Stimulated activated CD8-positive, alpha-beta memory T cell treated with anti-CD3 and anti-CD28 coated beads, Interleukin-12 subunit alpha, Interleukin-12 subunit beta, amount 100 ng/mL, for 24 hours (primary cell): ENCODE measurements at regions not wholly inside any gene's neighbourhood (a gene's known extent, or its start where the extent isn't known, plus 50 kb on each side); places are given as distances from the start of the nearest gene placed in this dataset.

ENCODE experiments used
- DNase-seq: peaks from one replicate; pipeline ENCODE4 v3.0.0-alpha.2; 2020; ENCODE audit errors: extremely low read depth

GRCh38 chr13:58190577-58190976 lies 559.0 kb downstream of the PCDH17 start:
- DNase-seq: no peak

- DNase-seq: no peak
Observed at GRCh38 chr13:58191754-58192153, 560.2 kb downstream of the PCDH17 start.

DNA sequence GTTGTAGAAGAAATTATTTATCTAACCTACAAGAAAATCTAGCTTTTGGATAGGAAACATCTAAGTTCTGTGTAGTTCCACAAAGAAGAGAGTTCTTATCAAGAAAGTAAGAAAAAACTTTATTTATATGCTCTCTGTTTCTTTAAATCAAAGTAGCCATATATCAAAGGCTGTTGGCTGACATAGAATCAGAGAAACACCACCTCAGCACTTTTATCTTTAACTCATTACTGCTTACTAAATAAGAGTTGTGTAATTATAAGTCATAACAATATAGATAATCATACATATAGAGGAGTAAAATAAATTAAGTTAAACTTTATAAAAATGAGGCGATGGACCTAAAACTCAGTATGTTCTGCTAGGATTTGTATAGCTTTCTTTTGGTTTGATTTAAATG lies 570.6 kb downstream of the PCDH17 start:
- no peak for DNase-seq

DNA sequence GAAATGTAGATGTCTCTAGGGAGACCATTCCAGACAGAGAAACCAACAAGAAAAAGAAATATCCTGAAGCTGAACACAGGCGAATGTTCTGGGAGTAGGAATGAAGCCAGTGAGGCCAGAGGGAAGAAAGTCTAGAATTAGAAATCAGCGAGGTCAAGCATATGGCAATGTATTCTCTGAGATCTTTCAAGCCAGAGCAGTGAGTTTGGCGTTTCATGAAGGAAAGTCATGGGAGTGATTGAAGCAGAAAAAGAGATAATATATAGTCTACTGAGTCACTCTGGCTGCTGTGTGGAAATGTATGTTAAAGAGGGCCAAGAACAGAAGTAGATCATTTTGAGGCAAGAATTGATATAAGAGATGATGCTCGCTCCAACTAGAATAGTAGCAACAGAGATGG lies 576.0 kb downstream of the PCDH17 start:
- no peak for DNase-seq

- no peak for DNase-seq
Observed at GRCh38 chr13:58235454-58235853, 603.9 kb downstream of the PCDH17 start.

- no peak for DNase-seq
Observed at GRCh38 chr13:58238972-58239773, 607.6 kb downstream of the PCDH17 start.

GRCh38 chr13:58239774-58240268 lies 608.3 kb downstream of the PCDH17 start:
- DNase-seq: no peak

GRCh38 chr13:58247080-58247479 lies 615.5 kb downstream of the PCDH17 start:
- DNase-seq: no peak

DNA sequence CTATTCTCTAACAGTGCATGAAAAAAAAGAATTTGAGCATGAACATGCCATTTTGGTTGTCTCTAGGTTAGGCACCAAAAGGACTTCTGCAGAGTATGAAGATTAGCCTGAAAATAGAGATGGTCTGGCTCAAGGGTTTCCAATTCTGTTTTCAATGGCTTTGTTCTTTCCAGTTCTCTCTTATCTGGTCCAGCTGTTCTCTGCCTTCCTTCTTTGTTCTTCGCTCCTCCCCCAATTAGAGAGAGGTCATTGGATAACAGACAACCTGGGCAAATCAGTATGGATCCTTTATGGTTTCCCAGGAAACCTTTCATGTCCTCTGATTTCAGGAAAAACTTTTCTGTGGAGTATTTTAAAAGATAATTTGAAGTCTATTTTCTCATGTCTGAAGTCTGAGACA lies 623.4 kb downstream of the PCDH17 start:
- no peak for DNase-seq

- no peak for DNase-seq
Observed at GRCh38 chr13:58266271-58266670, 634.7 kb downstream of the PCDH17 start.

GRCh38 chr13:58298556-58299135 lies 667.1 kb downstream of the PCDH17 start:
- no peak for DNase-seq

DNA sequence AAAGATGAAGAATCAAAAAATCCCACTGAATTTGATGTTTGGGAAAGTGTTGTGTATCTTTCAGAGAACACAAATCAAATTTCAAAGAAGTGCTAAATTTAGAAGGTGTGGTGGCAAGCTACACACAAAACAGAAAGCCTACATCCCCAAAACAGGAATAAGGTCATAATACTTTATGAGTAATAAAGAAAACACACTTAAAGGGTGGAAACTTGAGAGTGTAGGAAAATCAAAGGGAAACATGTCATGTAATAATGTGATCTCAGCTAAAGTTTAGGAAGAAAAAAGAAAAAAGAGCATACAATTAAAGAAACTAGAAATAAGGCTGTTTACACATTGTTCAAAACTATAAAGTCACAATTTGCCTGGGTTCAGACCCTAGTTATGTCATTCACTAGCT lies 668.7 kb downstream of the PCDH17 start:
- no peak for DNase-seq

- no peak for DNase-seq
Observed at GRCh38 chr13:58300974-58301681, 669.6 kb downstream of the PCDH17 start.

DNA sequence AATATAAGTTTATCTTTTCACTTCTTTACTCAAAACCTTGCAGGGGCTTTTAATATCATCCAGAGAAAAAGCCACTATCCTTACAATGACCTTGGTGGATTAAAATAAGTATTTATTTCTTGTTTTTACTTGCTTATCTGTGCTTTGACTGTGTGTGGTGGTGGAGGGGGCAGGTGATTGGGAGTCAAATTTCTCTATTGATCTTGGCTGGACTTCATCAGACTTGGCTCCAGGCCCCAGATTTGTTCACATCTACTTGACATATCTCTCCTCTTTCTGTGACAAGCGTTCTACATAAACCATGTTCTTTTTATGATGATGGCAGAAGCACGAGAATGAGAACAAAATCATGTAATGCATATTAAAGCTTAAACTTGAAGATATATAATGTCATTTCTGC lies 670.8 kb downstream of the PCDH17 start:
- no peak for DNase-seq

GRCh38 chr13:58306062-58306461 lies 674.5 kb downstream of the PCDH17 start:
- no peak for DNase-seq

- DNase-seq: no peak
Observed at GRCh38 chr13:58313219-58313618, 681.7 kb downstream of the PCDH17 start.

DNA sequence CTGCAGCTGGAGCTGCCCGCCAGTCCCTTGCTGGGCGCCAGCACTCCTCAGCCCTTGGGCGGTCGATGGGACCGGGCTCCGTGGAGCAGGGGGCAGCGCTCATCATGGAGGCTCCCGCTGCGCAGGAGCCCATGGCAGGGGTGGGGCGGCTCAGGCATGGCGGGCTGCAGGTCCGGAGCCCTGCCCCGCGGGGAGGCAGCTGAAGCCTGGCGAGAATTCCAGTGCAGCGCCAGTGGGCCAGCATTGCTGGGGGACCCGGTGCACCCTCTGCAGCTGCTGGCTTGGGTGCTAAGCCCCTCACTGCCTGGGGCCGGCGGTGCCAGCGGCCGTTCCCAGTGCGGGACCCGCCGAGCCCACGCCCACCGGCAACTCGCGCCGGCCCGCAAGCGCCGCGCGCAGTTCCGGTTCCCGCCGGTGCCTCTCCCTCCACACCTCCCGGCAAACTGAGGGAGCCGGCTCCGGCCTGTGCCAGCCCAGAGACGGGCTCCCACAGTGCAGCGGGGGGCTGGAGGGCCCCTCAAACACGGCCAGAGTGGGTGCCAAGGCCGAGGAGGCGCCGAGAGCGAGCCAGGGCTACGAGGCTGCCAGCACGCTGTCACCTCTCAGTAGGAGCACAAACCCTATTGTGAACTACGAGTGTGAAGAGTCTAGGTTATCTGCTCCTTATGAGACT lies 687.1 kb downstream of the PCDH17 start:
- no peak for DNase-seq

DNA sequence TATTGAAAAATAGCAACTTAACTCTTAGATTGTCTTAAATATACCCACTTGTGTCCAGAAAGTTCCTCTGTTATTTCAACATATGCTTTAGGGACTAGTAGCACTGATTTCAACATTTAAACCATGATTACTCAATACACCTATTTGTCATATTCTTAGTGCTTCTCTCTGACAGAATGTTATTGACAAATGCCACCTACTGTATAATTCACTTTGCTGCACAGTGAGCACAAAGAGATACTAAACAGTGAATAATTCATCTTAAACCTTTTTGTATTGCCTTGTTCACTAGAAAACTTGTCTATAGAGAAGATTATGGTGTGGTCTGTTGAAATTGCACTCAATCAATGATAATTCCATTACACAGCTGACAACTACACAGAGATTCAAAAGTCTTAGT lies 692.6 kb downstream of the PCDH17 start:
- no peak for DNase-seq

- no peak for DNase-seq
Observed at GRCh38 chr13:58329746-58330145, 698.2 kb downstream of the PCDH17 start.

DNA sequence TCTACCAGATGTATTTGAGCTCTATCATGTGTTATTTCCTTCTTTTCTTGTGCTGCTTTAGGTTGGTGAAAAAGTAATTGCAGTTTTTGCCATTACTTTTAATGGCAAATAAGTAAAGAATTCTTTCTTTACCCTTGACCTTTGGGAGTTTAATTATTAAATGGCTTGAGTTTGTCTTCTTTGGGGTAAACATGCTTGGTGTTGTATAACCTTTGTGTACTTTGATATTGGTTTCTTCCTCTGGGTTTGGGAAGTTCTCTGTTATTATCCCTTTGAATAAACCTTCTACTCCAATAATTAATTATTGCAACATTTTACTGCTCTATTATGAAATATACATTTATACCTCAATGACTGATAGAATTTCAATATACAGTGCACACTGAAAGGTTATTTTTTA lies 709.4 kb downstream of the PCDH17 start:
- DNase-seq: no peak

GRCh38 chr13:58341318-58341717 lies 709.8 kb downstream of the PCDH17 start:
- DNase-seq: no peak

DNA sequence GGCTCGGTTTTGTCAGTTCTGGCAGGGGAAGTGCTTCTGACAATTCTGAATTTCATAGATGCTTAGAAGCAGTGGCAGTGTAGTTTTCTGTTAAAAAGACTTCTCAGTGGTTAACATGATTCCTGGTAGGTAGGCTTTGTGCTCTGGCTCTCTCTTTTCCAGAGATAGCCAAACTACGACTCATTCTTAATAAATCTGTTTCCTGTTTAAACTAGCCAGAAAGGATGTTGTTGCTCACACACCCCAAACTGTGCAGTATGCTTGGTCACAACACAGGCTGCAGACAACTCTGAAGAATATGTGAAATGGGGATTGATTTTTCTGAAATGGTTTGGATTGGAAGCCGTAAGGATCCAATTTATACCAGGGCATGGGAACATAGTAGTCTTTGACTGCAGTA lies 711.5 kb downstream of the PCDH17 start:
- DNase-seq: no peak
